ENCODE measurements at regions not wholly inside any gene's neighbourhood (a gene's known extent, or its start where the extent isn't known, plus 50 kb on each side); places are given as distances from the start of the nearest gene placed in this dataset.

GRCh38 chr1:213830371-213830770 is 157.4 kb upstream of the PROX1 start:
- H3K9ac ChIP-seq (ENCODE audit: low read depth in 1 of 3, low read length in 3 of 3): no peak overlapping the region
- H3K36me3 ChIP-seq (ENCODE audit: control insufficient read depth in 3 of 3, insufficient read depth in 3 of 3, low read length in 3 of 3): no peaks in the 10 kb centered on the region
- H3K4me3 ChIP-seq (ENCODE audit: low read length in 3 of 3): no peak overlapping the region
- peaks cover 0 to 4% (median 2%) of the 10 kb centered on the region in 3 donors for H3K9me3 ChIP-seq (ENCODE audit: control insufficient read depth in 3 of 3, low read length in 3 of 3)
- H3K27ac ChIP-seq (ENCODE audit: low read depth, low read length): no peak overlapping the region
- no peaks in the 10 kb centered on the region for H3K27me3 ChIP-seq (ENCODE audit: control insufficient read depth in 3 of 3, insufficient read depth in 3 of 3, low read length in 3 of 3)
- H3K4me1 ChIP-seq (ENCODE audit: control insufficient read depth in 3 of 3, insufficient read depth in 3 of 3, low read length in 3 of 3): no peaks in the 10 kb centered on the region

- Histone ChIP-seq H3K4me1 (ENCODE audit: control insufficient read depth in 3 of 3, insufficient read depth in 3 of 3, low read length in 3 of 3) (no peaks in the 10 kb centered on the region), H3K27me3 (ENCODE audit: control insufficient read depth in 3 of 3, insufficient read depth in 3 of 3, low read length in 3 of 3) (no peaks in the 10 kb centered on the region), H3K9ac (ENCODE audit: low read depth in 1 of 3, low read length in 3 of 3) (no peak overlapping the region), H3K36me3 (ENCODE audit: control insufficient read depth in 3 of 3, insufficient read depth in 3 of 3, low read length in 3 of 3) (no peaks in the 10 kb centered on the region), H3K27ac (ENCODE audit: low read depth, low read length) (no peak overlapping the region), H3K4me3 (ENCODE audit: low read length in 3 of 3) (no peak overlapping the region), H3K9me3 (ENCODE audit: control insufficient read depth in 3 of 3, low read length in 3 of 3) (no peaks in the 10 kb centered on the region)
These were observed 147.2 kb upstream of the PROX1 start for GRCh38 chr1:213840575-213840974.

DNA sequence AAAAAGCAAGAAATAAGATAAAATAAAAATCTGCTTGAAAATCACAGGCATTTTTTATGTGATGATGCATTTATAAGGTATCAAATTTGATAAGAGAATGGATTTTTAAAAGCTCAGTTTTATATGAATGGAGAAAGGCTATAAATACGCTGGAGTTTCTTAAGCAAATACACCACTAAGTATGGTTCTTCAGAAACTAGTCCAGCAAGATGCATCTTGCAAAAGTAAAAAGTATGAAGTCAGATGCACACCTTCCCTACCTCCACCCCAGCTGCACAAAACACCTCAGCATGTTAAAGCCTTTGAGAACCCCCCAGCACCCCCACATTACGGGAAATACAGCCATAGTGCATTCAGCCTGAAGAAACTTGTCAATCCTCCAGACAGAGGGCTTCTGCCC is 143.1 kb upstream of the PROX1 start:
- Histone ChIP-seq H3K4me1 (ENCODE audit: control insufficient read depth in 3 of 3, insufficient read depth in 3 of 3, low read length in 3 of 3) (no peaks in the 10 kb centered on the region), H3K27me3 (ENCODE audit: control insufficient read depth in 3 of 3, insufficient read depth in 3 of 3, low read length in 3 of 3) (peaks cover 0 to 4% (median 0%) of the 10 kb centered on the region in 3 donors), H3K27ac (ENCODE audit: low read depth, low read length) (no peak overlapping the region), H3K9me3 (ENCODE audit: control insufficient read depth in 3 of 3, low read length in 3 of 3) (no peaks in the 10 kb centered on the region), H3K9ac (ENCODE audit: low read depth in 1 of 3, low read length in 3 of 3) (no peak overlapping the region), H3K4me3 (ENCODE audit: low read length in 3 of 3) (no peak overlapping the region), H3K36me3 (ENCODE audit: control insufficient read depth in 3 of 3, insufficient read depth in 3 of 3, low read length in 3 of 3) (no peaks in the 10 kb centered on the region)

- Histone ChIP-seq H3K4me1 (ENCODE audit: control insufficient read depth in 3 of 3, insufficient read depth in 3 of 3, low read length in 3 of 3) (no peaks in the 10 kb centered on the region), H3K27ac (ENCODE audit: low read depth, low read length) (no peak overlapping the region), H3K9ac (ENCODE audit: low read depth in 1 of 3, low read length in 3 of 3) (no peak overlapping the region), H3K4me3 (ENCODE audit: low read length in 3 of 3) (no peak overlapping the region), H3K36me3 (ENCODE audit: control insufficient read depth in 3 of 3, insufficient read depth in 3 of 3, low read length in 3 of 3) (no peaks in the 10 kb centered on the region), H3K9me3 (ENCODE audit: control insufficient read depth in 3 of 3, low read length in 3 of 3) (no peaks in the 10 kb centered on the region), H3K27me3 (ENCODE audit: control insufficient read depth in 3 of 3, insufficient read depth in 3 of 3, low read length in 3 of 3) (peaks cover 0 to 11% (median 0%) of the 10 kb centered on the region in 3 donors)
These were observed 135.7 kb upstream of the PROX1 start for GRCh38 chr1:213852107-213852506.

- H3K36me3 ChIP-seq (ENCODE audit: control insufficient read depth in 3 of 3, insufficient read depth in 3 of 3, low read length in 3 of 3): no peaks in the 10 kb centered on the region
- H3K27ac ChIP-seq (ENCODE audit: low read depth, low read length): no peak overlapping the region
- H3K4me3 ChIP-seq (ENCODE audit: low read length in 3 of 3): no peak overlapping the region
- H3K4me1 ChIP-seq (ENCODE audit: control insufficient read depth in 3 of 3, insufficient read depth in 3 of 3, low read length in 3 of 3): no peaks in the 10 kb centered on the region
- H3K9ac ChIP-seq (ENCODE audit: low read depth in 1 of 3, low read length in 3 of 3): no peak overlapping the region
- peaks cover 0 to 2% (median 0%) of the 10 kb centered on the region in 3 donors for H3K27me3 ChIP-seq (ENCODE audit: control insufficient read depth in 3 of 3, insufficient read depth in 3 of 3, low read length in 3 of 3)
- H3K9me3 ChIP-seq (ENCODE audit: control insufficient read depth in 3 of 3, low read length in 3 of 3): no peaks in the 10 kb centered on the region
These were observed 129.2 kb upstream of the PROX1 start for GRCh38 chr1:213858581-213858980.

DNA sequence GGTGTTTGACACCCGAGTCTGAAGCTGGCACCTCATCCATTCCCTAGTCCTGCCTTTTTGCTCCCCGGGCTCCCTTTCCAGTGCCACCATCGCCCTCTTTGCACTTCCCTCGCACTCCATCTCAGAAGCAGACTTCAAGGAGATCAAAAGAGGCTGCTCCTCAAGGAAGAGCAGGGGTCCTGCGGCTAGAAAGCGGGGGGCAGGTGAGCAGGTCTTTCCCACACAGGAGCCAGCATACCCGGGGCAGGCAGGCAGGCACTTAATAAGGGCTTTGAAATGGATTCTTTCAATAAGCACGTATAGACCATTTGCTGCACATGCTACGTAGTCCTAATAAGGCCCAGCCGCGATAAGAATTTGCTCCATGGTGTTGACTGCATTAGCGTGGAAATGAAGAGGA is 125.9 kb upstream of the PROX1 start:
- H3K4me3 ChIP-seq (ENCODE audit: low read length in 3 of 3): no peak overlapping the region
- no peak overlapping the region for H3K27ac ChIP-seq (ENCODE audit: low read depth, low read length)
- no peaks in the 10 kb centered on the region for H3K27me3 ChIP-seq (ENCODE audit: control insufficient read depth in 3 of 3, insufficient read depth in 3 of 3, low read length in 3 of 3)
- no peaks in the 10 kb centered on the region for H3K9me3 ChIP-seq (ENCODE audit: control insufficient read depth in 3 of 3, low read length in 3 of 3)
- no peaks in the 10 kb centered on the region for H3K36me3 ChIP-seq (ENCODE audit: control insufficient read depth in 3 of 3, insufficient read depth in 3 of 3, low read length in 3 of 3)
- no peak overlapping the region for H3K9ac ChIP-seq (ENCODE audit: low read depth in 1 of 3, low read length in 3 of 3)
- H3K4me1 ChIP-seq (ENCODE audit: control insufficient read depth in 3 of 3, insufficient read depth in 3 of 3, low read length in 3 of 3): no peaks in the 10 kb centered on the region

DNA sequence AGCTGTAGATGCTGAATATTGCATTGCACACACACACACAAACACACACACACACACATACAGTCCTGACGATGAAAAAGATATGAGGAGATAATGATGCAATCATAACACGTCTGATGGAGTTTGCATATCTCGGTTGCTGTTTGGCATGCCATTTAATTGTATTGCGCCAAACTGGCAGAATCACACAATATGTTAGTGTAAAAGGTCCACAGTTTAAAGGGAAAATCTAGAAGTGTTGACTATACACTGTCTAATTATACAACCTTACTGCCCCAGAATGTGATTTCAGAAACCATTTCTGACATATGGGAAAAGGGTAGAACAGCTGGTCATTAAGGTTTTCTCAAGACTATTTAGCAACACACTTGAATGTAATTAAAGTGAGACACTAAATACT is 123.7 kb upstream of the PROX1 start:
- no peak overlapping the region for H3K27ac ChIP-seq (ENCODE audit: low read depth, low read length)

GRCh38 chr1:213868482-213868881 is 119.3 kb upstream of the PROX1 start:
- Histone ChIP-seq H3K4me3 (ENCODE audit: low read length in 3 of 3) (no peak overlapping the region), H3K36me3 (ENCODE audit: control insufficient read depth in 3 of 3, insufficient read depth in 3 of 3, low read length in 3 of 3) (no peaks in the 10 kb centered on the region), H3K9me3 (ENCODE audit: control insufficient read depth in 3 of 3, low read length in 3 of 3) (no peaks in the 10 kb centered on the region), H3K27me3 (ENCODE audit: control insufficient read depth in 3 of 3, insufficient read depth in 3 of 3, low read length in 3 of 3) (no peaks in the 10 kb centered on the region), H3K9ac (ENCODE audit: low read depth in 1 of 3, low read length in 3 of 3) (no peak overlapping the region), H3K4me1 (ENCODE audit: control insufficient read depth in 3 of 3, insufficient read depth in 3 of 3, low read length in 3 of 3) (peaks cover 0 to 2% (median 0%) of the 10 kb centered on the region in 3 donors), H3K27ac (ENCODE audit: low read depth, low read length) (no peak overlapping the region)

More for the DNA sequence above, 123.7 kb upstream of the PROX1 start:
- H3K9ac ChIP-seq (ENCODE audit: low read depth in 1 of 3, low read length in 3 of 3): no peak overlapping the region
- no peak overlapping the region for H3K4me3 ChIP-seq (ENCODE audit: low read length in 3 of 3)
- no peaks in the 10 kb centered on the region for H3K36me3 ChIP-seq (ENCODE audit: control insufficient read depth in 3 of 3, insufficient read depth in 3 of 3, low read length in 3 of 3)
- no peaks in the 10 kb centered on the region for H3K27me3 ChIP-seq (ENCODE audit: control insufficient read depth in 3 of 3, insufficient read depth in 3 of 3, low read length in 3 of 3)
- H3K9me3 ChIP-seq (ENCODE audit: control insufficient read depth in 3 of 3, low read length in 3 of 3): no peaks in the 10 kb centered on the region
- peaks cover 0 to 2% (median 0%) of the 10 kb centered on the region in 3 donors for H3K4me1 ChIP-seq (ENCODE audit: control insufficient read depth in 3 of 3, insufficient read depth in 3 of 3, low read length in 3 of 3)

GRCh38 chr1:213871179-213871578 is 116.6 kb upstream of the PROX1 start:
- H3K9ac ChIP-seq (ENCODE audit: low read depth in 1 of 3, low read length in 3 of 3): no peak overlapping the region
- no peak overlapping the region for H3K4me3 ChIP-seq (ENCODE audit: low read length in 3 of 3)

GRCh38 chr1:213874789-213875188 is 113.0 kb upstream of the PROX1 start:
- no peak overlapping the region for H3K4me3 ChIP-seq (ENCODE audit: low read length in 3 of 3)
- no peak overlapping the region for H3K9ac ChIP-seq (ENCODE audit: low read depth in 1 of 3, low read length in 3 of 3)
- H3K4me1 ChIP-seq (ENCODE audit: control insufficient read depth in 3 of 3, insufficient read depth in 3 of 3, low read length in 3 of 3): no peaks in the 10 kb centered on the region
- no peaks in the 10 kb centered on the region for H3K27me3 ChIP-seq (ENCODE audit: control insufficient read depth in 3 of 3, insufficient read depth in 3 of 3, low read length in 3 of 3)
- no peaks in the 10 kb centered on the region for H3K9me3 ChIP-seq (ENCODE audit: control insufficient read depth in 3 of 3, low read length in 3 of 3)
- no peak overlapping the region for H3K27ac ChIP-seq (ENCODE audit: low read depth, low read length)
- no peaks in the 10 kb centered on the region for H3K36me3 ChIP-seq (ENCODE audit: control insufficient read depth in 3 of 3, insufficient read depth in 3 of 3, low read length in 3 of 3)

More at GRCh38 chr1:213871179-213871578, 116.6 kb upstream of the PROX1 start:
- H3K27me3 ChIP-seq (ENCODE audit: control insufficient read depth in 3 of 3, insufficient read depth in 3 of 3, low read length in 3 of 3): no peaks in the 10 kb centered on the region
- no peaks in the 10 kb centered on the region for H3K9me3 ChIP-seq (ENCODE audit: control insufficient read depth in 3 of 3, low read length in 3 of 3)
- H3K27ac ChIP-seq (ENCODE audit: low read depth, low read length): no peak overlapping the region
- H3K4me1 ChIP-seq (ENCODE audit: control insufficient read depth in 3 of 3, insufficient read depth in 3 of 3, low read length in 3 of 3): peaks cover 0 to 2% (median 0%) of the 10 kb centered on the region in 3 donors
- no peaks in the 10 kb centered on the region for H3K36me3 ChIP-seq (ENCODE audit: control insufficient read depth in 3 of 3, insufficient read depth in 3 of 3, low read length in 3 of 3)

DNA sequence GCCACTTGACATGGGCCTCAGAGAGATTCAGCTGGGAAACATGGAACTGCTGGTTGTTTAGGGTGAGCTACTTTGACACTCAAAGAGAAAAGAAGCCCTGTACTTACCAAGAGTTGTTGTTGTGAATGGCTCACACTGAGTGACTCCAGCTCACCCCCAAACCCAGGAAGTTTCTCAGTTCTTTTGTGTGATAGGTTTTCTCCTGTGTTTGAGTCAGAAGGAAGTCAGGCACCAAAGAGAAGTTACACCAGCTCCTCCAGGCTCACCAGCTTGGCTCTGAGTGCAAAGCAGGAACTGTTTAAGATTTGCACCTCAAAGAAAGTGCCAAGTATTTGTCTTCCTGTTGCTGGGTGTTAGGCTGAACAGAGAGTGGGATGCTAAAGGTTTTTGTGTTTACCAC is 111.2 kb upstream of the PROX1 start:
- H3K27ac ChIP-seq (ENCODE audit: low read depth, low read length): no peak overlapping the region
- no peak overlapping the region for H3K4me3 ChIP-seq (ENCODE audit: low read length in 3 of 3)
- H3K27me3 ChIP-seq (ENCODE audit: control insufficient read depth in 3 of 3, insufficient read depth in 3 of 3, low read length in 3 of 3): no peaks in the 10 kb centered on the region
- no peaks in the 10 kb centered on the region for H3K36me3 ChIP-seq (ENCODE audit: control insufficient read depth in 3 of 3, insufficient read depth in 3 of 3, low read length in 3 of 3)
- H3K4me1 ChIP-seq (ENCODE audit: control insufficient read depth in 3 of 3, insufficient read depth in 3 of 3, low read length in 3 of 3): no peaks in the 10 kb centered on the region
- H3K9ac ChIP-seq (ENCODE audit: low read depth in 1 of 3, low read length in 3 of 3): no peak overlapping the region
- no peaks in the 10 kb centered on the region for H3K9me3 ChIP-seq (ENCODE audit: control insufficient read depth in 3 of 3, low read length in 3 of 3)

All from skeletal muscle tissue (tissue), 3 donors.